Vagina (tissue), 2 donors: ENCODE measurements at regions not wholly inside any gene's neighbourhood (a gene's known extent, or its start where the extent isn't known, plus 50 kb on each side); places are given as distances from the start of the nearest gene placed in this dataset.
"Not testable (repeated sequence)": the region's sequence is repeated elsewhere in the genome, so short reads cannot be mapped to it uniquely, and the experiment has no call there.

Source experiments
- DNase-seq, 2 donors: peaks; one replicate each; pipeline ENCODE4 v3.0.0-alpha.2; 2017; ENCODE audit errors: extremely low spot score in 2 of 2
- H3K27ac ChIP-seq: fragments of 200-600 bp; sonication (generic); one replicate; pipeline ENCODE4 v1.5.1; 2019
- H3K27me3 ChIP-seq: fragments of 200-600 bp; sonication (generic); one replicate; pipeline ENCODE4 v1.5.1; 2019
- H3K36me3 ChIP-seq, 2 donors: fragments of 200-600 bp; sonication (generic); one replicate each; pipeline ENCODE4 v1.5.1; 2017 to 2019
- H3K4me1 ChIP-seq: fragments of 200-600 bp; sonication (generic); one replicate; pipeline ENCODE4 v1.5.1; 2019
- H3K4me3 ChIP-seq, 2 donors: fragments of 200-600 bp; sonication (generic); 1 replicate in 1 of 2; 2 replicates in 1 of 2; pipeline ENCODE4 v1.5.1; 2016 to 2019
- H3K9me3 ChIP-seq: fragments of 200-600 bp; sonication (generic); one replicate; pipeline ENCODE4 v1.5.1; 2019
- POLR2A ChIP-seq, 2 donors: fragments of 450-650 bp; IDR thresholded peaks; one replicate each; pipeline ENCODE4 v1.6.1; 2017; ENCODE audit warnings: antibody characterized with exemption in 2 of 2, mild to moderate bottlenecking in 2 of 2, moderate library complexity in 2 of 2
- POLR2AphosphoS5 ChIP-seq, 2 donors: sonication (generic); formaldehyde crosslinking; IDR thresholded peaks; one replicate each; pipeline ENCODE4 v1.9.0; 2017; ENCODE audit warnings: antibody characterized with exemption in 2 of 2, mild to moderate bottlenecking in 2 of 2, low read depth in 1 of 2; ENCODE audit not compliant: insufficient read depth in 1 of 2
- intact Hi-C: fragments of 100-400 bp; cut with DNase I; formaldehyde crosslinking; loops from one replicate; pipeline ENCODE4 v1.15.1; 2023
- TF ChIP-seq, protein P1 (sequence below), 3 experiments: fragments of 450-650 bp in 2 of 3; fragments of 200-600 bp in 1 of 3; sonication (generic) in 1 of 3; IDR thresholded peaks; one replicate each; pipeline ENCODE4 v1.5.1; 2017 to 2019; ENCODE audit warnings: antibody characterized with exemption in 3 of 3, mild to moderate bottlenecking in 2 of 3, moderate library complexity in 2 of 3

DNA sequence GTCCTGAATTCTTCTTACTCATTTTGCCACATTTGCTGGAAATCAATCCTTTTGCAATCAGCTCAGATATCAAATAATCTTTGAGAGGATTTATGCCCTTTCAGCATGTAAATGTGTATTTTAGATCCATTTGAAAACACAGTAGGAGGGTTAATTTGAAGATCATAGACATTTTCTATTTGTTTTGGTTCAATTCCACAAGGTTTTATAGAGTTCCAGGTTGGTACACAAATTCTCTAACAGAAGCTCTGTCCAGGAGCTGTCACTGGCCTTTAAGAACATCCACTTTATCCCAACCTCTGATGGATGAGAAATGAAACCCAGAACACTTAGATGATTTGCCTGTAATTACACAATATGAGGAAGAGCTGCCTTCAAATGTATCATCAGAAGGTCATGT lies 157.3 kb upstream of the CHAC2 start:
- no peaks in the 10 kb centered on the region for H3K27me3 ChIP-seq
- TF ChIP-seq POLR2A (IDR thresholded peaks at IDR 0.05), result no peak
- no peak for TF ChIP-seq POLR2AphosphoS5 (IDR thresholded peaks at IDR 0.05; ENCODE audit: insufficient read depth in 1 of 2, low read depth in 1 of 2)
- TF ChIP-seq, protein P1, sequence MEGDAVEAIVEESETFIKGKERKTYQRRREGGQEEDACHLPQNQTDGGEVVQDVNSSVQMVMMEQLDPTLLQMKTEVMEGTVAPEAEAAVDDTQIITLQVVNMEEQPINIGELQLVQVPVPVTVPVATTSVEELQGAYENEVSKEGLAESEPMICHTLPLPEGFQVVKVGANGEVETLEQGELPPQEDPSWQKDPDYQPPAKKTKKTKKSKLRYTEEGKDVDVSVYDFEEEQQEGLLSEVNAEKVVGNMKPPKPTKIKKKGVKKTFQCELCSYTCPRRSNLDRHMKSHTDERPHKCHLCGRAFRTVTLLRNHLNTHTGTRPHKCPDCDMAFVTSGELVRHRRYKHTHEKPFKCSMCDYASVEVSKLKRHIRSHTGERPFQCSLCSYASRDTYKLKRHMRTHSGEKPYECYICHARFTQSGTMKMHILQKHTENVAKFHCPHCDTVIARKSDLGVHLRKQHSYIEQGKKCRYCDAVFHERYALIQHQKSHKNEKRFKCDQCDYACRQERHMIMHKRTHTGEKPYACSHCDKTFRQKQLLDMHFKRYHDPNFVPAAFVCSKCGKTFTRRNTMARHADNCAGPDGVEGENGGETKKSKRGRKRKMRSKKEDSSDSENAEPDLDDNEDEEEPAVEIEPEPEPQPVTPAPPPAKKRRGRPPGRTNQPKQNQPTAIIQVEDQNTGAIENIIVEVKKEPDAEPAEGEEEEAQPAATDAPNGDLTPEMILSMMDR (IDR thresholded peaks at IDR 0.05), result no peak
- H3K4me1 ChIP-seq, result no peaks in the 10 kb centered on the region
- H3K4me3 ChIP-seq, result no peak overlapping the region
- intact Hi-C loops, result no loop called here
- H3K36me3 ChIP-seq, result no peaks in the 10 kb centered on the region
- no peak for DNase-seq
- no peak overlapping the region for H3K27ac ChIP-seq
- H3K9me3 ChIP-seq, result no peaks in the 10 kb centered on the region

DNA sequence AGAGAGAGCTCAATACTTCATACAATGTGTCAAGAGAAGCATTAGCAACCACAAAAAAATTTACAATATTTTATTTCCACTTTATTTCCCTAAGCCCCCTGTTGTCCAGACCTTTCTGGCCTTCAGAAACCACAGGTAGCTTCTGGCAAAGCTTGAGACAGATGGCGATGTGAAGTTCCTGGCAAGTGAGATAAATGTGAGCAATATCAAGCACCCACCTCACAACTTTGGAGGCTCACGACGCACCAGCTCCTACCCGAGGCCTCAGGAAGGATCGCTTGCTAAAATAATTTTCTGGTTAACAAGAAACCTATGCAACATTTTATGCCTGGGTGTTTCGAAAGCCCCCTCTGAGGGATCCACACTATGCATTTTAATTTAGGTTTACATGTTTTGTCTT lies 158.1 kb upstream of the CHAC2 start:
- TF ChIP-seq, protein P1 (IDR thresholded peaks at IDR 0.05), result no peak
- no peak for DNase-seq
- H3K4me3 ChIP-seq, result no peak overlapping the region
- H3K27me3 ChIP-seq, result no peaks in the 10 kb centered on the region
- no peaks in the 10 kb centered on the region for H3K9me3 ChIP-seq
- H3K27ac ChIP-seq, result no peak overlapping the region
- intact Hi-C loops, result no loop called here
- H3K4me1 ChIP-seq, result no peaks in the 10 kb centered on the region
- H3K36me3 ChIP-seq, result no peaks in the 10 kb centered on the region

DNA sequence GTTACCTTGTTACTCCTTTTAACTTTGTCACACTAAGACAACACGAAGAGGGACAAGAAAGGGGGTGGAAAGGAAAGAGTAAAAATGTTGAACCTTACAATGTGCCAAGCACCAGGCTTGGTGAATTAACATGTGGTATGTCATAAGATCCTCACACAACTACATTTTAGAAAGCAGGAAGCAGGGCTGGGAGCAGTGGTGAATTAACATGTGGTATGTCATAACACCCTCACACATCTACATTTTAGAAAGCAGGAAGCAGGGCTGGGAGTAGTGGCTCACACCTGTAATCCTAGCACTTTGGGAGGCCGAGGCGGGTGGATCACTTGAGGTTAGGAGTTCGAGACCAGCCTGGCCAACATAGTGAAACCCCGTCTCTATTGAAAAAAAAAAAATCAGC lies 159.3 kb upstream of the CHAC2 start:
- intact Hi-C loops, result no loop called here
- Histone ChIP-seq H3K27me3 (no peaks in the 10 kb centered on the region), H3K4me1 (no peaks in the 10 kb centered on the region), H3K27ac (no peak overlapping the region), H3K4me3 (no peak overlapping the region), H3K36me3 (no peaks in the 10 kb centered on the region), H3K9me3 (no peaks in the 10 kb centered on the region)
- TF ChIP-seq, protein P1 (IDR thresholded peaks at IDR 0.05), result no peak
- no peak for TF ChIP-seq POLR2A (IDR thresholded peaks at IDR 0.05)
- no peak for TF ChIP-seq POLR2AphosphoS5 (IDR thresholded peaks at IDR 0.05; ENCODE audit: insufficient read depth in 1 of 2, low read depth in 1 of 2)
- DNase-seq, result no peak

DNA sequence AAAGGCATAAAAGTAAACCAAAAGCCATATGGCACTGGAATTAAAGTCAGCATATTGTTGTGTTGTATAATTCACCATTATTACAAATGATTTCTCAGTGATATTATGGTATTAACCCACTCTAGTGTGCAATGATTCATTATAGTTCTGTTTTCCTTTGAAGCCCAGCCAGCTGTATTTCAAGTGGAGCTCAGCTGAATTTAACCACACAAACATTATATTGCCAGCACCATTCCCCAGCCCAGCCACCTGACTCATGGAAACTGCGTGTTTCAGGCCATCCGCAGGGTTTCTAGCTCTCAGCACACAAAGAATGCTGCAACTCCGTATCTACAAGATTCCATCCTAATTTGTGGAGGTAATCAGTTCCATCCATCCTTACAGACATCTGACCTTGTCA lies 166.8 kb upstream of the CHAC2 start:
- Histone ChIP-seq H3K4me3 (no peak overlapping the region), H3K9me3 (no peaks in the 10 kb centered on the region), H3K27ac (no peak overlapping the region), H3K36me3 (no peaks in the 10 kb centered on the region), H3K4me1 (no peaks in the 10 kb centered on the region), H3K27me3 (no peaks in the 10 kb centered on the region)
- intact Hi-C loops, result no loop called here
- no peak for DNase-seq
- TF ChIP-seq POLR2AphosphoS5 (IDR thresholded peaks at IDR 0.05; ENCODE audit: insufficient read depth in 1 of 2, low read depth in 1 of 2), result no peak
- TF ChIP-seq POLR2A (IDR thresholded peaks at IDR 0.05), result no peak
- TF ChIP-seq, protein P1 (IDR thresholded peaks at IDR 0.05), result no peak

DNA sequence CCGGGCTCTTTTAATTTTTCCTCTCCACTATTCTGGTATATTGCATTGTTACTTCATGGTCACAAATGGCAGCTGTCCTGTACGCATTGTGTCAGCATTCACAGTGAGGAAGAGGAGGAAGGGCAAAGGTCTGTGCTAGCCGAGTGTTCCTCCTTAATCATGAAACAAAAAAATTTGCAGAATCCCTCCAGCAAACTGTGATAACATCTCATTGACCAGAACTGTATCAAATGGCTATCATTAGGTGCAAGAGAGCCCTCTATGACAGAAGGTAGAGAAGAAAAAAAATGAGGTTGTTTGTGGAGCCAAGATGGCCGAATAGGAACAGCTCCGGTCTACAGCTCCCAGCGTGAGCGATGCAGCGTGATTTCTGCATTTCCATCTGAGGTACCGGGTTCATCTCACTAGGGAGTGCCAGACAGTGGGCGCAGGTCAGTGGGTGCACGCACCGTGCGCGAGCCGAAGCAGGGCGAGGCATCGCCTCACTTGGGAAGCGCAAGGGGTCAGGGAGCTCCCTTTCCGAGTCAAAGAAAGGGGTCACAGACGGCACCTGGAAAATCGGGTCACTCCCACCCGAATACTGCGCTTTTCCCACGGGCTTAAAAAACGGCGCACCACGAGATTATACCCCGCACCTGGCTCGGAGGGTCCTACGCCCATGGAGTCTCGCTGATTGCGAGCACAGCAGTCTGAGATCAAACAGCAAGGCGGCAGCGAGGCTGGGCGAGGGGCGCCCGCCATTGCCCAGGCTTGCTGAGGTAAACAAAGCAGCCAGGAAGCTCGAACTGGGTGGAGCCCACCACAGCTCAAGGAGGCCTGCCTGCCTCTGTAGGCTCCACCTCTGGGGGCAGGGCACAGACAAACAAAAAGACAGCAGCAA lies 180.6 kb upstream of the CHAC2 start:
- H3K27me3 ChIP-seq, H3K27ac ChIP-seq, DNase-seq, H3K4me3 ChIP-seq, H3K9me3 ChIP-seq, H3K36me3 ChIP-seq, H3K4me1 ChIP-seq, intact Hi-C loops: not testable (repeated sequence)
